ENCODE measurements at regions not wholly inside any gene's neighbourhood (a gene's known extent, or its start where the extent isn't known, plus 50 kb on each side); places are given as distances from the start of the nearest gene placed in this dataset.

- TF ChIP-seq CTCF (IDR thresholded peaks at IDR 0.05) (no peak), POLR2AphosphoS5 (IDR thresholded peaks at IDR 0.05) (peak in 1 of 2 donors; percentile 4), POLR2A (IDR thresholded peaks at IDR 0.05) (peak in 1 of 4 donors; percentile 13)
- WGBS, 2 donors, result 75 to 97% methylated on average over 7 to 11 of the region's 11 CpGs
- Histone ChIP-seq H3K4me1 (peaks cover 65 to 94% (median 72%) of the 10 kb centered on the region in 4 donors), H3K36me3 (peaks cover 0 to 22% (median 6%) of the 10 kb centered on the region in 4 donors), H3K4me3 (peak overlapping the region in 2 of 4 donors; percentile 75 to 76), H3K27ac (peak overlapping the region; percentile 93 to 99 (median 96)), H3K27me3 (no peaks in the 10 kb centered on the region), H3K9me3 (no peaks in the 10 kb centered on the region)
- ATAC-seq (ENCODE audit: low FRiP score in 2 of 2), result no peak
- DNase-seq, result peak in 1 of 2 donors; percentile 64
These were observed 126.7 kb downstream of the C9orf50 start for GRCh38 chr9:129494113-129494789.

GRCh38 chr9:129493706-129494047, 127.2 kb downstream of the C9orf50 start:
- Histone ChIP-seq H3K4me1 (peaks cover 62 to 95% (median 72%) of the 10 kb centered on the region in 4 donors), H3K27me3 (no peaks in the 10 kb centered on the region), H3K4me3 (no peak overlapping the region), H3K27ac (peak overlapping the region; percentile 93 to 99 (median 96)), H3K36me3 (peaks cover 0 to 22% (median 6%) of the 10 kb centered on the region in 4 donors), H3K9me3 (no peaks in the 10 kb centered on the region)
- TF ChIP-seq CTCF (IDR thresholded peaks at IDR 0.05) (no peak), EP300 (IDR thresholded peaks at IDR 0.05) (no peak), POLR2A (IDR thresholded peaks at IDR 0.05) (no peak), POLR2AphosphoS5 (IDR thresholded peaks at IDR 0.05) (no peak)
- no peak for DNase-seq
- WGBS, 2 donors, result 81 to 84% methylated on average over 8 of the region's 8 CpGs
- no peak for ATAC-seq (ENCODE audit: low FRiP score in 2 of 2)

- peaks cover 57 to 92% (median 68%) of the 10 kb centered on the region in 4 donors for H3K4me1 ChIP-seq
- no peaks in the 10 kb centered on the region for H3K9me3 ChIP-seq
- WGBS, 2 donors, result 86 to 91% methylated on average over 9 of the region's 9 CpGs
- TF ChIP-seq EP300 (IDR thresholded peaks at IDR 0.05) (no peak), CTCF (IDR thresholded peaks at IDR 0.05) (no peak), POLR2A (IDR thresholded peaks at IDR 0.05) (no peak), POLR2AphosphoS5 (IDR thresholded peaks at IDR 0.05) (no peak)
- no peak for DNase-seq
- ATAC-seq (ENCODE audit: low FRiP score in 2 of 2), result no peak
- no peaks in the 10 kb centered on the region for H3K27me3 ChIP-seq
- no peak overlapping the region for H3K4me3 ChIP-seq
- peaks cover 0 to 22% (median 6%) of the 10 kb centered on the region in 4 donors for H3K36me3 ChIP-seq
- H3K27ac ChIP-seq, result peak overlapping the region in 3 of 4 donors; percentile 93 to 97 (median 95)
These were observed 127.7 kb downstream of the C9orf50 start for GRCh38 chr9:129493002-129493705.

- WGBS, 2 donors, result 25 to 68% methylated on average over 8 of the region's 8 CpGs
- peaks cover 59 to 94% (median 71%) of the 10 kb centered on the region in 4 donors for H3K4me1 ChIP-seq
- peak overlapping the region in 2 of 4 donors; percentile 47 to 63 for H3K4me3 ChIP-seq
- peak in 1 of 2 donors; percentile 90 for DNase-seq
- no peak for TF ChIP-seq CTCF (IDR thresholded peaks at IDR 0.05)
- TF ChIP-seq EP300 (IDR thresholded peaks at IDR 0.05), result no peak
- peak; percentile 69 to 77 for TF ChIP-seq POLR2AphosphoS5 (IDR thresholded peaks at IDR 0.05)
- H3K9me3 ChIP-seq, result no peaks in the 10 kb centered on the region
- H3K36me3 ChIP-seq, result peaks cover 0 to 22% (median 6%) of the 10 kb centered on the region in 4 donors
- no peak for ATAC-seq (ENCODE audit: low FRiP score in 2 of 2)
- no peaks in the 10 kb centered on the region for H3K27me3 ChIP-seq
- peak overlapping the region; percentile 98 to 100 (median 99) for H3K27ac ChIP-seq
These were observed 129.4 kb downstream of the C9orf50 start for GRCh38 chr9:129491487-129491855.
